GM23338 (cell line): ENCODE measurements at regions not wholly inside any gene's neighbourhood (a gene's known extent, or its start where the extent isn't known, plus 50 kb on each side); places are given as distances from the start of the nearest gene placed in this dataset.

Source experiments
- ATAC-seq: fragments of 200-7000 bp; cut with Tn5 transposase; 3 replicates; pipeline ENCODE4 v1.9.1; 2020
- DNase-seq: peaks from one replicate; pipeline ENCODE4 v3.0.0-alpha.2; 2015; ENCODE audit warnings: low spot score
- H2AFZ ChIP-seq: fragments of 200-600 bp; sonication (generic); 2 replicates; pipeline ENCODE4 v1.8.0; 2016; ENCODE audit warnings: antibody characterized with exemption, mild to moderate bottlenecking, moderate library complexity
- H3F3A ChIP-seq: fragments of 200-600 bp; sonication (generic); replicated peaks from 2 replicates; pipeline ENCODE4 v1.8.0; 2017; ENCODE audit warnings: antibody characterized with exemption, mixed run types, low read depth
- H3K27ac ChIP-seq: fragments of 200-600 bp; sonication (generic); 2 replicates; pipeline ENCODE4 v1.6.1; 2016; ENCODE audit warnings: low read depth
- H3K27me3 ChIP-seq: fragments of 200-600 bp; sonication (generic); 2 replicates; pipeline ENCODE4 v1.8.0; 2016; ENCODE audit warnings: mild to moderate bottlenecking, mixed run types, moderate library complexity; ENCODE audit not compliant: insufficient read depth
- H3K36me3 ChIP-seq: fragments of 200-600 bp; sonication (generic); 2 replicates; pipeline ENCODE4 v1.8.0; 2016; ENCODE audit warnings: mild to moderate bottlenecking; ENCODE audit not compliant: insufficient read depth
- H3K4me1 ChIP-seq: fragments of 200-600 bp; sonication (generic); 2 replicates; pipeline ENCODE4 v1.8.0; 2016; ENCODE audit warnings: mild to moderate bottlenecking, moderate library complexity; ENCODE audit not compliant: insufficient read depth
- H3K4me2 ChIP-seq: fragments of 200-600 bp; sonication (generic); 2 replicates; pipeline ENCODE4 v1.7.1; 2017; ENCODE audit warnings: mixed run types
- H3K4me3 ChIP-seq: fragments of 200-600 bp; sonication (generic); 2 replicates; pipeline ENCODE4 v1.6.1; 2016; ENCODE audit warnings: mixed run types
- H3K79me2 ChIP-seq: fragments of 200-600 bp; sonication (generic); replicated peaks from 2 replicates; pipeline ENCODE4 v1.8.0; 2017; ENCODE audit warnings: mild to moderate bottlenecking; ENCODE audit not compliant: insufficient read depth
- H3K9me2 ChIP-seq: fragments of 200-600 bp; sonication (generic); 2 replicates; pipeline ENCODE4 v1.8.0; 2017; ENCODE audit not compliant: insufficient read depth
- H4K20me1 ChIP-seq: fragments of 200-600 bp; sonication (generic); replicated peaks from 2 replicates; pipeline ENCODE4 v1.8.0; 2017; ENCODE audit warnings: mild to moderate bottlenecking; ENCODE audit not compliant: insufficient read depth
- H3K27ac Mint-ChIP-seq: 2 replicates; pipeline ENCODE4 v1.8.0; 2020; ENCODE audit warnings: inconsistent platforms, mild to moderate bottlenecking, moderate library complexity, mixed read lengths
- H3K27me3 Mint-ChIP-seq: 3 replicates; pipeline ENCODE4 v1.8.0; 2022; ENCODE audit warnings: low read depth, mild to moderate bottlenecking, moderate library complexity, mixed read lengths, inconsistent platforms; ENCODE audit not compliant: insufficient read depth, poor library complexity
- H3K36me3 Mint-ChIP-seq: 3 replicates; pipeline ENCODE4 v1.8.0; 2021; ENCODE audit warnings: low read depth, mild to moderate bottlenecking, inconsistent platforms, moderate library complexity, mixed read lengths
- H3K4me1 Mint-ChIP-seq: 3 replicates; pipeline ENCODE4 v1.8.0; 2020; ENCODE audit warnings: mild to moderate bottlenecking, inconsistent platforms, mixed read lengths
- H3K4me3 Mint-ChIP-seq: 3 replicates; pipeline ENCODE4 v1.8.0; 2021; ENCODE audit warnings: moderate library complexity, mild to moderate bottlenecking, inconsistent platforms, mixed read lengths
- H3K9me3 Mint-ChIP-seq: 3 replicates; pipeline ENCODE4 v1.8.0; 2020; ENCODE audit warnings: moderate library complexity, mild to moderate bottlenecking, inconsistent platforms, mixed read lengths
- CREB1 ChIP-seq: fragments of 250-450 bp; sonication (Bioruptor Pico); IDR thresholded peaks from 2 replicates; pipeline ENCODE4 v1.5.0; 2020; ENCODE audit warnings: low read depth, mild to moderate bottlenecking, moderate library complexity
- EZH2 ChIP-seq: fragments of 200-600 bp; sonication (generic); IDR thresholded peaks from one replicate; pipeline ENCODE4 v1.8.0; 2017; ENCODE audit warnings: antibody characterized with exemption, mild to moderate bottlenecking, low read depth; ENCODE audit not compliant: unreplicated experiment
- EZH2phosphoT487 ChIP-seq: fragments of 200-600 bp; sonication (generic); IDR thresholded peaks from one replicate; pipeline ENCODE4 v1.8.1; 2018; ENCODE audit warnings: antibody characterized with exemption; ENCODE audit not compliant: unreplicated experiment
- JUNB ChIP-seq: IDR thresholded peaks from one replicate; pipeline ENCODE4 v1.6.1; 2016; ENCODE audit warnings: antibody characterized with exemption; ENCODE audit not compliant: unreplicated experiment
- NANOG ChIP-seq: IDR thresholded peaks from 2 replicates; pipeline ENCODE4 v1.6.1; 2016; ENCODE audit warnings: antibody characterized with exemption, borderline replicate concordance
- POLR2AphosphoS5 ChIP-seq: IDR thresholded peaks from 2 replicates; pipeline ENCODE4 v1.6.1; 2016; ENCODE audit warnings: antibody characterized with exemption, low read depth
- STAT1 ChIP-seq: IDR thresholded peaks from one replicate; pipeline ENCODE4 v1.6.1; 2016; ENCODE audit warnings: antibody characterized with exemption; ENCODE audit not compliant: unreplicated experiment
- ZNF114 ChIP-seq: fragments of 250-450 bp; sonication (Bioruptor Pico); IDR thresholded peaks from 2 replicates; pipeline ENCODE4 v1.5.0; 2020; ENCODE audit warnings: mild to moderate bottlenecking, moderate library complexity
- ZNF331 ChIP-seq: fragments of 250-450 bp; sonication (Bioruptor Pico); IDR thresholded peaks from 2 replicates; pipeline ENCODE4 v1.5.0; 2020; ENCODE audit warnings: low read depth, mild to moderate bottlenecking, moderate library complexity
- TF ChIP-seq, protein P1 (sequence below): fragments of 250-450 bp; sonication (Bioruptor Pico); IDR thresholded peaks from 2 replicates; pipeline ENCODE4 v1.5.0; 2020; ENCODE audit warnings: mild to moderate bottlenecking, moderate library complexity
- TF ChIP-seq, protein P2 (sequence below): IDR thresholded peaks from one replicate; pipeline ENCODE4 v1.6.1; 2018; ENCODE audit warnings: antibody characterized with exemption; ENCODE audit not compliant: unreplicated experiment
- TF ChIP-seq, protein P3 (sequence below): IDR thresholded peaks from 2 replicates; pipeline ENCODE4 v1.6.1; 2016; ENCODE audit warnings: antibody characterized with exemption
- TF ChIP-seq, protein P4 (sequence below), 2 experiments: fragments of 200-600 bp in 1 of 2; sonication (generic) in 1 of 2; conservative IDR thresholded peaks; 2 replicates each; pipeline versions ENCODE4 v1.5.1 to v1.6.1; 2016 to 2017; ENCODE audit warnings: antibody characterized with exemption in 2 of 2, low read depth in 2 of 2, mild to moderate bottlenecking in 2 of 2, moderate library complexity in 1 of 2

DNA sequence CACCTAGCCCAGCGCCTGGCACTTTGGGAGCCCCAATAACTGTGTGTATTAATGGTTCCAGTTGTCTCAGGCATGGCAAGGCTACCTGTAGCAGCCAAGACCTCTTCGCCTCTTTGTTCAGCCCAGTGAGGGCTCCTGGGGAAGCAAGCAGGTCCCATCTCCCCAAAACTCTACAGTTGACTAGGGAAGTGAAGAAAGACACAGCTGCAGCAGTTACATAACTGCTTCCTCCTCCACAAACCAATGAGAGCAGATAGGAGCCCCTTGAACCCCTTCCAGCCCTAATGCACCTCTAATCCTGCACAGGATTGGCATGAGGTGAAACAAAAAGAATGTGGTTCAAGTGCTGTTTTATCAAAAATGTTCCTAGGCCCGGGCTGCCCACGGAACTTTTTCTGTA, 100.5 kb downstream of the SYF2 start:
- Histone ChIP-seq H3K9me2 (no peaks in the 10 kb centered on the region), H3K4me1 (no peaks in the 10 kb centered on the region), H2AFZ (no peak overlapping the region), H3K27ac (no peak overlapping the region), H3K4me2 (no peak overlapping the region), H3K79me2 (no peaks in the 10 kb centered on the region), H3K4me3 (no peak overlapping the region), H3F3A (no peaks in the 10 kb centered on the region), H3K27me3 (no peaks in the 10 kb centered on the region), H3K36me3 (no peaks in the 10 kb centered on the region), H4K20me1 (no peaks in the 10 kb centered on the region)
- ATAC-seq (no peak), DNase-seq (no peak)
- Mint-ChIP-seq H3K4me1 (peaks cover 4% of the 10 kb centered on the region), H3K36me3 (no peaks in the 10 kb centered on the region), H3K4me3 (no peak overlapping the region), H3K27ac (no peak overlapping the region), H3K9me3 (no peaks in the 10 kb centered on the region), H3K27me3 (peaks cover 4% of the 10 kb centered on the region)
- TF ChIP-seq NANOG, result no peak
- no peak for TF ChIP-seq POLR2AphosphoS5
- TF ChIP-seq STAT1, result no peak
- TF ChIP-seq CREB1 (CRISPR knock-in tag), result no peak
- TF ChIP-seq, protein P1, sequence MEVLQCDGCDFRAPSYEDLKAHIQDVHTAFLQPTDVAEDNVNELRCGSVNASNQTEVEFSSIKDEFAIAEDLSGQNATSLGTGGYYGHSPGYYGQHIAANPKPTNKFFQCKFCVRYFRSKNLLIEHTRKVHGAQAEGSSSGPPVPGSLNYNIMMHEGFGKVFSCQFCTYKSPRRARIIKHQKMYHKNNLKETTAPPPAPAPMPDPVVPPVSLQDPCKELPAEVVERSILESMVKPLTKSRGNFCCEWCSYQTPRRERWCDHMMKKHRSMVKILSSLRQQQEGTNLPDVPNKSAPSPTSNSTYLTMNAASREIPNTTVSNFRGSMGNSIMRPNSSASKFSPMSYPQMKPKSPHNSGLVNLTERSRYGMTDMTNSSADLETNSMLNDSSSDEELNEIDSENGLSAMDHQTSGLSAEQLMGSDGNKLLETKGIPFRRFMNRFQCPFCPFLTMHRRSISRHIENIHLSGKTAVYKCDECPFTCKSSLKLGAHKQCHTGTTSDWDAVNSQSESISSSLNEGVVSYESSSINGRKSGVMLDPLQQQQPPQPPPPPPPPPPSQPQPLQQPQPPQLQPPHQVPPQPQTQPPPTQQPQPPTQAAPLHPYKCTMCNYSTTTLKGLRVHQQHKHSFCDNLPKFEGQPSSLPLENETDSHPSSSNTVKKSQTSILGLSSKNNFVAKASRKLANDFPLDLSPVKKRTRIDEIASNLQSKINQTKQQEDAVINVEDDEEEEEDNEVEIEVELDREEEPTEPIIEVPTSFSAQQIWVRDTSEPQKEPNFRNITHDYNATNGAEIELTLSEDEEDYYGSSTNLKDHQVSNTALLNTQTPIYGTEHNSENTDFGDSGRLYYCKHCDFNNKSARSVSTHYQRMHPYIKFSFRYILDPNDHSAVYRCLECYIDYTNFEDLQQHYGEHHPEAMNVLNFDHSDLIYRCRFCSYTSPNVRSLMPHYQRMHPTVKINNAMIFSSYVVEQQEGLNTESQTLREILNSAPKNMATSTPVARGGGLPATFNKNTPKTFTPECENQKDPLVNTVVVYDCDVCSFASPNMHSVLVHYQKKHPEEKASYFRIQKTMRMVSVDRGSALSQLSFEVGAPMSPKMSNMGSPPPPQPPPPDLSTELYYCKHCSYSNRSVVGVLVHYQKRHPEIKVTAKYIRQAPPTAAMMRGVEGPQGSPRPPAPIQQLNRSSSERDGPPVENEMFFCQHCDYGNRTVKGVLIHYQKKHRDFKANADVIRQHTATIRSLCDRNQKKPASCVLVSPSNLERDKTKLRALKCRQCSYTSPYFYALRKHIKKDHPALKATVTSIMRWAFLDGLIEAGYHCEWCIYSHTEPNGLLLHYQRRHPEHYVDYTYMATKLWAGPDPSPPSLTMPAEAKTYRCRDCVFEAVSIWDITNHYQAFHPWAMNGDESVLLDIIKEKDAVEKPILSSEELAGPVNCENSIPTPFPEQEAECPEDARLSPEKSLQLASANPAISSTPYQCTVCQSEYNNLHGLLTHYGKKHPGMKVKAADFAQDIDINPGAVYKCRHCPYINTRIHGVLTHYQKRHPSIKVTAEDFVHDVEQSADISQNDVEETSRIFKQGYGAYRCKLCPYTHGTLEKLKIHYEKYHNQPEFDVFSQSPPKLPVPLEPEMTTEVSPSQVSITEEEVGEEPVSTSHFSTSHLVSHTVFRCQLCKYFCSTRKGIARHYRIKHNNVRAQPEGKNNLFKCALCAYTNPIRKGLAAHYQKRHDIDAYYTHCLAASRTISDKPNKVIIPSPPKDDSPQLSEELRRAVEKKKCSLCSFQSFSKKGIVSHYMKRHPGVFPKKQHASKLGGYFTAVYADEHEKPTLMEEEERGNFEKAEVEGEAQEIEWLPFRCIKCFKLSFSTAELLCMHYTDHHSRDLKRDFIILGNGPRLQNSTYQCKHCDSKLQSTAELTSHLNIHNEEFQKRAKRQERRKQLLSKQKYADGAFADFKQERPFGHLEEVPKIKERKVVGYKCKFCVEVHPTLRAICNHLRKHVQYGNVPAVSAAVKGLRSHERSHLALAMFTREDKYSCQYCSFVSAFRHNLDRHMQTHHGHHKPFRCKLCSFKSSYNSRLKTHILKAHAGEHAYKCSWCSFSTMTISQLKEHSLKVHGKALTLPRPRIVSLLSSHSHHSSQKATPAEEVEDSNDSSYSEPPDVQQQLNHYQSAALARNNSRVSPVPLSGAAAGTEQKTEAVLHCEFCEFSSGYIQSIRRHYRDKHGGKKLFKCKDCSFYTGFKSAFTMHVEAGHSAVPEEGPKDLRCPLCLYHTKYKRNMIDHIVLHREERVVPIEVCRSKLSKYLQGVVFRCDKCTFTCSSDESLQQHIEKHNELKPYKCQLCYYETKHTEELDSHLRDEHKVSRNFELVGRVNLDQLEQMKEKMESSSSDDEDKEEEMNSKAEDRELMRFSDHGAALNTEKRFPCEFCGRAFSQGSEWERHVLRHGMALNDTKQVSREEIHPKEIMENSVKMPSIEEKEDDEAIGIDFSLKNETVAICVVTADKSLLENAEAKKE (CRISPR knock-in tag), result no peak
- no peak for TF ChIP-seq EZH2
- TF ChIP-seq, protein P2, sequence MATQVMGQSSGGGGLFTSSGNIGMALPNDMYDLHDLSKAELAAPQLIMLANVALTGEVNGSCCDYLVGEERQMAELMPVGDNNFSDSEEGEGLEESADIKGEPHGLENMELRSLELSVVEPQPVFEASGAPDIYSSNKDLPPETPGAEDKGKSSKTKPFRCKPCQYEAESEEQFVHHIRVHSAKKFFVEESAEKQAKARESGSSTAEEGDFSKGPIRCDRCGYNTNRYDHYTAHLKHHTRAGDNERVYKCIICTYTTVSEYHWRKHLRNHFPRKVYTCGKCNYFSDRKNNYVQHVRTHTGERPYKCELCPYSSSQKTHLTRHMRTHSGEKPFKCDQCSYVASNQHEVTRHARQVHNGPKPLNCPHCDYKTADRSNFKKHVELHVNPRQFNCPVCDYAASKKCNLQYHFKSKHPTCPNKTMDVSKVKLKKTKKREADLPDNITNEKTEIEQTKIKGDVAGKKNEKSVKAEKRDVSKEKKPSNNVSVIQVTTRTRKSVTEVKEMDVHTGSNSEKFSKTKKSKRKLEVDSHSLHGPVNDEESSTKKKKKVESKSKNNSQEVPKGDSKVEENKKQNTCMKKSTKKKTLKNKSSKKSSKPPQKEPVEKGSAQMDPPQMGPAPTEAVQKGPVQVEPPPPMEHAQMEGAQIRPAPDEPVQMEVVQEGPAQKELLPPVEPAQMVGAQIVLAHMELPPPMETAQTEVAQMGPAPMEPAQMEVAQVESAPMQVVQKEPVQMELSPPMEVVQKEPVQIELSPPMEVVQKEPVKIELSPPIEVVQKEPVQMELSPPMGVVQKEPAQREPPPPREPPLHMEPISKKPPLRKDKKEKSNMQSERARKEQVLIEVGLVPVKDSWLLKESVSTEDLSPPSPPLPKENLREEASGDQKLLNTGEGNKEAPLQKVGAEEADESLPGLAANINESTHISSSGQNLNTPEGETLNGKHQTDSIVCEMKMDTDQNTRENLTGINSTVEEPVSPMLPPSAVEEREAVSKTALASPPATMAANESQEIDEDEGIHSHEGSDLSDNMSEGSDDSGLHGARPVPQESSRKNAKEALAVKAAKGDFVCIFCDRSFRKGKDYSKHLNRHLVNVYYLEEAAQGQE, result no peak
- TF ChIP-seq, protein P3, sequence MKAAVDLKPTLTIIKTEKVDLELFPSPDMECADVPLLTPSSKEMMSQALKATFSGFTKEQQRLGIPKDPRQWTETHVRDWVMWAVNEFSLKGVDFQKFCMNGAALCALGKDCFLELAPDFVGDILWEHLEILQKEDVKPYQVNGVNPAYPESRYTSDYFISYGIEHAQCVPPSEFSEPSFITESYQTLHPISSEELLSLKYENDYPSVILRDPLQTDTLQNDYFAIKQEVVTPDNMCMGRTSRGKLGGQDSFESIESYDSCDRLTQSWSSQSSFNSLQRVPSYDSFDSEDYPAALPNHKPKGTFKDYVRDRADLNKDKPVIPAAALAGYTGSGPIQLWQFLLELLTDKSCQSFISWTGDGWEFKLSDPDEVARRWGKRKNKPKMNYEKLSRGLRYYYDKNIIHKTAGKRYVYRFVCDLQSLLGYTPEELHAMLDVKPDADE, result no peak
- TF ChIP-seq, protein P4, sequence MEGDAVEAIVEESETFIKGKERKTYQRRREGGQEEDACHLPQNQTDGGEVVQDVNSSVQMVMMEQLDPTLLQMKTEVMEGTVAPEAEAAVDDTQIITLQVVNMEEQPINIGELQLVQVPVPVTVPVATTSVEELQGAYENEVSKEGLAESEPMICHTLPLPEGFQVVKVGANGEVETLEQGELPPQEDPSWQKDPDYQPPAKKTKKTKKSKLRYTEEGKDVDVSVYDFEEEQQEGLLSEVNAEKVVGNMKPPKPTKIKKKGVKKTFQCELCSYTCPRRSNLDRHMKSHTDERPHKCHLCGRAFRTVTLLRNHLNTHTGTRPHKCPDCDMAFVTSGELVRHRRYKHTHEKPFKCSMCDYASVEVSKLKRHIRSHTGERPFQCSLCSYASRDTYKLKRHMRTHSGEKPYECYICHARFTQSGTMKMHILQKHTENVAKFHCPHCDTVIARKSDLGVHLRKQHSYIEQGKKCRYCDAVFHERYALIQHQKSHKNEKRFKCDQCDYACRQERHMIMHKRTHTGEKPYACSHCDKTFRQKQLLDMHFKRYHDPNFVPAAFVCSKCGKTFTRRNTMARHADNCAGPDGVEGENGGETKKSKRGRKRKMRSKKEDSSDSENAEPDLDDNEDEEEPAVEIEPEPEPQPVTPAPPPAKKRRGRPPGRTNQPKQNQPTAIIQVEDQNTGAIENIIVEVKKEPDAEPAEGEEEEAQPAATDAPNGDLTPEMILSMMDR (conservative IDR thresholded peaks at IDR 0.05; ENCODE audit: low read depth in 2 of 2), result no peak
- TF ChIP-seq ZNF114 (CRISPR knock-in tag), result no peak
- TF ChIP-seq JUNB, result no peak
- no peak for TF ChIP-seq ZNF331 (CRISPR knock-in tag)
- TF ChIP-seq EZH2phosphoT487, result no peak
